ENCODE measurements at regions not wholly inside any gene's neighbourhood (a gene's known extent, or its start where the extent isn't known, plus 50 kb on each side); places are given as distances from the start of the nearest gene placed in this dataset.
A peak's percentile ranks its signal among the peaks of the same experiment; 100 is the strongest.

- TF ChIP-seq RAD21 (IDR thresholded peaks at IDR 0.05; ENCODE audit: low read depth) (peak; percentile 68), YY1 (IDR thresholded peaks at IDR 0.05; ENCODE audit: low read depth) (no peak), MAX (IDR thresholded peaks at IDR 0.05) (0 out of 2 replicates have a peak, but pooled peaks have one; percentile 19), REST (IDR thresholded peaks at IDR 0.05; ENCODE audit: low read depth) (no peak)
Measured at GRCh38 chr16:51762081-51762996, 611.3 kb upstream of the SALL1 start.

- TF ChIP-seq USF1 (IDR thresholded peaks at IDR 0.05) (no peak), TCF12 (IDR thresholded peaks at IDR 0.05; ENCODE audit: low read depth) (no peak)
Measured at GRCh38 chr16:51761001-51761400, 609.9 kb upstream of the SALL1 start.

- no peak for TF ChIP-seq CREB1 (IDR thresholded peaks at IDR 0.05; ENCODE audit: low read depth)
- TF ChIP-seq EP300 (IDR thresholded peaks at IDR 0.05; ENCODE audit: borderline replicate concordance) = no peak
- TF ChIP-seq ZBTB7A (IDR thresholded peaks at IDR 0.05; ENCODE audit: low read depth) = no peak
- no peak for TF ChIP-seq TAF1 (IDR thresholded peaks at IDR 0.05; ENCODE audit: low read depth)
- no peak for TF ChIP-seq USF1 (IDR thresholded peaks at IDR 0.05)
- no peak for TF ChIP-seq EGR1 (IDR thresholded peaks at IDR 0.05)
- TF ChIP-seq REST (IDR thresholded peaks at IDR 0.05; ENCODE audit: low read depth) = no peak
Measured at GRCh38 chr16:51759999-51760398, 608.9 kb upstream of the SALL1 start.

GRCh38 chr16:51759329-51759728 is 608.3 kb upstream of the SALL1 start:
- TF ChIP-seq ZBTB7A (IDR thresholded peaks at IDR 0.05; ENCODE audit: low read depth) (no peak), REST (IDR thresholded peaks at IDR 0.05; ENCODE audit: low read depth) (no peak), NFIC (IDR thresholded peaks at IDR 0.05) (no peak), EGR1 (IDR thresholded peaks at IDR 0.05) (no peak), YY1 (IDR thresholded peaks at IDR 0.05; ENCODE audit: low read depth) (no peak), RAD21 (IDR thresholded peaks at IDR 0.05; ENCODE audit: low read depth) (no peak), CEBPB (IDR thresholded peaks at IDR 0.05) (no peak), FOXM1 (IDR thresholded peaks at IDR 0.05; ENCODE audit: borderline replicate concordance, low read depth) (no peak), TCF12 (IDR thresholded peaks at IDR 0.05; ENCODE audit: low read depth) (no peak), TAF1 (IDR thresholded peaks at IDR 0.05; ENCODE audit: low read depth) (no peak)

- TF ChIP-seq TCF12 (IDR thresholded peaks at IDR 0.05; ENCODE audit: low read depth) (no peak), REST (IDR thresholded peaks at IDR 0.05; ENCODE audit: low read depth) (no peak), NFIC (IDR thresholded peaks at IDR 0.05) (no peak), CREB1 (IDR thresholded peaks at IDR 0.05; ENCODE audit: low read depth) (no peak), USF1 (IDR thresholded peaks at IDR 0.05) (no peak), TAF1 (IDR thresholded peaks at IDR 0.05; ENCODE audit: low read depth) (no peak), RAD21 (IDR thresholded peaks at IDR 0.05; ENCODE audit: low read depth) (no peak), FOXM1 (IDR thresholded peaks at IDR 0.05; ENCODE audit: borderline replicate concordance, low read depth) (no peak), YY1 (IDR thresholded peaks at IDR 0.05; ENCODE audit: low read depth) (no peak), MAX (IDR thresholded peaks at IDR 0.05) (no peak), TEAD4 (IDR thresholded peaks at IDR 0.05) (no peak), EP300 (IDR thresholded peaks at IDR 0.05; ENCODE audit: borderline replicate concordance) (no peak), ZBTB7A (IDR thresholded peaks at IDR 0.05; ENCODE audit: low read depth) (no peak), CEBPB (IDR thresholded peaks at IDR 0.05) (no peak), EGR1 (IDR thresholded peaks at IDR 0.05) (no peak)
Measured at GRCh38 chr16:51757921-51758479, 606.9 kb upstream of the SALL1 start.
